GM21526 (cell line): ENCODE measurements at regions not wholly inside any gene's neighbourhood (a gene's known extent, or its start where the extent isn't known, plus 50 kb on each side); places are given as distances from the start of the nearest gene placed in this dataset.
"Not testable (repeated sequence)": the region's sequence is repeated elsewhere in the genome, so short reads cannot be mapped to it uniquely, and the experiment has no call there.

Experiments used
- ATAC-seq: cut with Tn5 transposase; IDR thresholded peaks from one replicate; pipeline ENCODE4 v1.9.1; 2021; ENCODE audit warnings: moderate library complexity; ENCODE audit not compliant: unreplicated experiment, low FRiP score

- ATAC-seq: no peak
Observed at GRCh38 chr4:141513866-141514265, 122.5 kb upstream of the IL15 start.

- ATAC-seq: no peak
Observed at GRCh38 chr4:141518222-141518621, 118.2 kb upstream of the IL15 start.

DNA sequence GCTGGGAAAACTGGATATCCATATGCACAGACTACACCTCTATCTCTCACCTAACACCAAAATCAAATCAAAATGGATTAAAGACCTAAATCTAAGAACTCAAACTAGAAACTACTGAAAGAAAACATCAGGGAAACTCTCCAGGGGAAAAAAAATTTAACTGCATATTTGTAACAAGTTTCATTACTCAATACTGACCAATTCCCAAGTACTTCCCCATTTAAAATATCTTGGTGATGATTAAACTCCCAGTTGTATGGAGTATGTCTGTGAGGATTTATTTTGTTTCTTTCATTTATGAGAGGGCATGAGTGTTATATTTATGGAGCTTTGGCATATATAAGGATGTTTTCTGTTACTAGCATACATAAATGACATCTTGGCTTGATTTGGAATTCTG, 112.3 kb upstream of the IL15 start:
- ATAC-seq: no peak

GRCh38 chr4:141524841-141525240, 111.5 kb upstream of the IL15 start:
- no peak for ATAC-seq

DNA sequence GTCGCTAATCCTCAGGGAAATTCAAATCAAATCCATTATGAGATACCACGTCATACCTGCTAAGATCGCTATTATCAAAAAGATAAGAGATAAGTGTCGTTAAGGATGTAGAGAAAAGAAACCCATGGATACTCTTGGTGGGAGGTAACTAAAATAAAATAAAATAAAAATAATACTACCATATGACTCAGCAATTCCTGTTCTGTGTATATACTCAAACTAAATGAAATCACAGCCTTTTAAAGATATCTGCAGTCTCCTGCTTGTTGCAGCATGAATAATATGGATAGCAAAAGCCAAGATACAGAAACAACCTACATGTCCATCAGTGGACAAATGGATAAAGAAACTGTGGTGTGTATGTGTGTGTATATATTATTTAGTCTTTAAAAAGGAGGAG, 105.8 kb upstream of the IL15 start:
- no peak for ATAC-seq

GRCh38 chr4:141534985-141535384, 101.4 kb upstream of the IL15 start:
- no peak for ATAC-seq

GRCh38 chr4:141538001-141538400, 98.4 kb upstream of the IL15 start:
- no peak for ATAC-seq

DNA sequence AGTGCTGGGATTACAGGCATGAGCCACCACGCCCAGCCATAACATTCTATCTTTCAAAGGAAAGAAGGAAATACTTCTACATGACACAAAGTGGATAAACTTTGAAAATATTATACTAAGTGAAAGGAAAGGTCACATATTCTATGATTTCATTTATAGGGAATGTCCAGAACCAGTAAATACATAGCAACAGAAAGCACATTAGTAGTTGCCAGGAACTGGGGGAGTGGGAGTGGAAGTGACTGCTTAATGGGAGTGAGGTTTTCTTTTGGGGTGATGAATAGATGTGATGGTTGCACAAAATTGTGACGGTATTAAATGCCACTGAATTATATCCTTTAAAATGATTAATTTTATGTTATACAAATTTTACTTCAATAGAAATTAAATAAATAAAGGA, 95.7 kb upstream of the IL15 start:
- ATAC-seq: no peak

GRCh38 chr4:141541851-141542250, 94.5 kb upstream of the IL15 start:
- ATAC-seq: no peak

DNA sequence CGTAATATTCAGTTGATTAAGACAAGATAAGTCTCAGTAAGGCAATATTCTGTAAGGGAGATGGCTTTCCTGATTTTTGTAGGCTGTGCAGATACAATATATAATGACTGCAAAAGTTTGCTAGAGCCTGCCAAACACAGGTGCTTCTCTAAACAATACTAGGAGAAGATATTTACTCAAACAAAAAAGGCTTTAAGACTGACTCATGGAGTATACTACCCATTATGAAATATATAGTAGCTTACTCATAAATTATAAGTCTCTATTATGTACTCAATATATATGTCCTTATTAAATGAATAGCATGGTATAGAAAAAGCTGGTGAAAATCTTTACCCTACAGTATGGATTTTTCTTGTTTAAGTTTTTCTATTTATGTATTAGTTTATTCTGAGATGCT, 93.2 kb upstream of the IL15 start:
- no peak for ATAC-seq

DNA sequence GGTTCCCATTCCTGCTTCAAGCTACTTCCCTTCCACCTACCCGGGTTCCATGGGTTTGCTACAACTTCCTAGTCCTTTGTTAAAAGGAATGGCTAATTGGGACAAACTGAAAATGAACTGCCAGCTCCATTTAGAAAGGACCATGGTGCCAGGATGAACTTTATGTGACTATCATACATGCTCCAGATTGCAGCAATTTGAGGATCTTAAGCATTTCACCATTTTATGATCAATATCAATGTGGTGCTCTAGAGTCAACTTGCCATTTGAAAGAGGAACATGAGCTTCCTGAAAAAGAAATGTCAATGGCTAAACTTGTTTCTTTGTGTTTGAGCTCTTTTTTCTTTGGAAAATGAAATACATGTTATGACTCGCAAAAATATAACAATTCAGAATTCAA, 92.7 kb upstream of the IL15 start:
- no peak for ATAC-seq

DNA sequence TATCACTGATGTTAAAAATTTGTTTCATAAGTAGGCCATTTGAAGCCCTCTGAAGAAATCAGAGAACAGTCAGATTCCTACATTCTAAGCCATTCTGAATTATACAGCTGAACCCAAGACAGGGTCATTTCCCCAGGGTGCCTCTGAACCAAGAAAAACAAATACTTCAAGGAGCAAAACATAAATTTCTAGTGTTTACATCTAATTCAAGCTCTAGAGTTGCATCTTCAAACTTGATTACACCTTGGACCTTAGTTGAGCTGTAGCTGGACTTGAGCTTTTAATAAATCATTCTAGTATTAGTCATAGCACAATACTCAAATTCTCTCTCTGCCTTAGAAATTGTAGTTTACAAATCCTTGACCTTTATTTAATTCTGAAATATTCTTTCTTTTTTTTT, 87.6 kb upstream of the IL15 start:
- ATAC-seq: no peak

DNA sequence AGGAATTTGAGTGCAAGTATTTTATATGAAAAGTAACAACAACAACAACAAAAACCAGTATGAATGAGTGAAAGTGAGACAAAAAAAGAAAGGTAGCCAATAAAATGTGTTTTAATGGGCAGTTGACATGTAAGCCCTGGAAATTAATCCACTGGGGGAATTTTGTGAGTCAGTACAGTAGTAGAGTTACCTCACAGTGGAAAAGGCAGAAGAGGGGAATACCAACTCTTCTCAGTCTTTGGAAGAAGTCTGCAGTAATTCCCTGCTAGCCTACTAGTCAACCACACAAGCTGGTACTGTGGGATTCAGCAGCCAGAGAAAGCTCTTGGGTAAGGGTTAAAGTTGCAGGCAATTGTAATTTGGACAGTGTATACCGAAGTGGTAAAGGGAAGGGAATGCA, 76.3 kb upstream of the IL15 start:
- no peak for ATAC-seq

GRCh38 chr4:141562649-141563048, 73.7 kb upstream of the IL15 start:
- no peak for ATAC-seq

DNA sequence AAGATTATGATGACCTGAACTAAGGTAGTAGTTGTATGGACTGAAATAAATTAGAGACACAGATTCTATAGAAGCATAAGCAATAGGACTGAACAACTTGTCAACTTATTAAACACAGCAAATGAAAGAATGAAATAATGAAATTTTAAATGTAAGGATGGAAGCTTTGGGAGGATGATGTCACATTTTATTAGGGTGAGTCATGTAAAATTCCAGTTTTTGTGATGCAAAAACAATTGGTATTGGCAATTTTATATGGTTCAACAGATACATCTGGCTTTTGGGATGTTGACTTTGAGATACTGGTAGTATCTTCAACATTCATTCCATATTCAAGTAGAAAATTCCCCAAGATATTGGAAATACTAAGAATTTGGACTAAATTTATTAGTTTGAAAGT, 72.7 kb upstream of the IL15 start:
- no peak for ATAC-seq

DNA sequence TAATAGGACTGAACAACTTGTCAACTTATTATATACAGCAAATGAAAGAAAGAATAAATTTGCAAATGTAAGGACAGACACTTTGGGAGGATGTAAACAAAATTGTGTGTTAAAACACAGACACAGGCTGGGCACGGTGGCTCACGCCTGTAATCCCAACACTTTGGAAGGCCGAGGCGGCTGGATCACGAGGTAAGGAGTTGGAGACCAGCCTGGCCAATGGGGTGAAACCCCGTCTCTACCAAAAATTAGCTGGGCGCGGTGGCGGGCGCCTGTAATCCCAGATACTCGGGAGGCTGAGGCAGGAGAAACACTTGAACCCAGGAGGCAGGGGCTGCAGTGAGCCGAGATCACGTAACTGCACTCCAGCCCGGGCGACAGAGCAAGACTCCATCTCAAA, 71.4 kb upstream of the IL15 start:
- ATAC-seq: not testable (repeated sequence)

DNA sequence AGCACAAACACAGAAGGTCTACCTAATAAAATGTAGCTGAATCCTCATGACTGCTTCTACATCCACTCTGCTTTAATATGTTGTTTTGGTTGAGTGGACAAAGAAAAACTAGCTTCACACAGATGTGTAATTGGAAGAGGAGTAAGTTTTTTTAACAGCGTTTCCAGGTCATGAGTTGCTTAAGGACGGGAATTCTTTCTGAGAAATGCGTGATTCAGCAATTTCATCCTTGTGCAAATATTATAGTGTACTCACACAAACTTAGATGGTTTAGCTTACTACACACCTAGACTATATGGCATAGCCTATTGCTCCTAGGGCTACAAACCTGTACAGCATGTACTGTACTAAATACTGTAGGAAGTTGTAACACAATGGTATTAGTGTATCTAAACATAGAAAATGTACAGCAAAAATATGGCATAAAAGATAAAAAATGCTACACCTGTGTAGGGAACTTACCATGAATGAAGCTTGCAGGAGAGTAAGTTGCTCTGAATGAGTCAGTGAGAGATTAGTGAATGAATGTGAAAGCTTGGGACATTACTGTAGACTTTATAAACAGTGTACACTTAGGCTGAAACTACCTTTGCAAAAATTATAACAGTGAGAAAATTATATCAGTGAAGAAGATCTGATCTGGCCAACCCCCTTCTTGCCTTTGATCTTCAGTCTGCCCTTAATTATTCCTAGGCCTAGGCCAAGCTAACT, 70.8 kb upstream of the IL15 start:
- no peak for ATAC-seq

DNA sequence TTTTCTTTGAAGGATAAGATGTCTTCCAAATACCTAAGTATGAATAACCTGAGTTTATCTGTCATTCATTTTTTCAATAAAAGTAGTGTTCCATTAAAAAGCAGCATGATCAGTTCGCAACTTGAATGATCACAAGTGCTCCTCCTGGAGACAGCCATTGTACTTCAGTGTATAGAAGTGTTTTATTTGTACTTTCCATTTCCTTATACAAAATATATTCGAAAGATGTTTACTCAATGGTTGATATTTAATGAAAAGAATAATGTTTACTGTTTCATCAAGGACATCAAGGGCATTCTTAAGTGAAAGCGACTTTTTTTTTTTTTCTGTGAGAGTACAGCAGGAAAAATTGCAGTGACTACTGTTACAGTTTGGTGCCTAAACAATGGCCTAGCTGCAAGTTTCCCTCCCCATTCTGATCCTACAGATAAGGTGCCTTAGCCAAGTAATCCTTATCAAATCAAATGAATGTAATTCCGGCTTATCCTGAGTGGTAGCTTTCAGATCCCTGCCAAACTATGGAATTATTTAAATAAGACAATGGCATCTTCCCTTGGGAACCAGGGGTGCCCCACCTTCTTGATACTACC, 69.0 kb upstream of the IL15 start:
- no peak for ATAC-seq

GRCh38 chr4:141569141-141569540, 67.2 kb upstream of the IL15 start:
- no peak for ATAC-seq

- ATAC-seq: no peak
Observed at GRCh38 chr4:141570290-141570689, 66.1 kb upstream of the IL15 start.

- ATAC-seq: no peak
Observed at GRCh38 chr4:141571362-141571761, 65.0 kb upstream of the IL15 start.

DNA sequence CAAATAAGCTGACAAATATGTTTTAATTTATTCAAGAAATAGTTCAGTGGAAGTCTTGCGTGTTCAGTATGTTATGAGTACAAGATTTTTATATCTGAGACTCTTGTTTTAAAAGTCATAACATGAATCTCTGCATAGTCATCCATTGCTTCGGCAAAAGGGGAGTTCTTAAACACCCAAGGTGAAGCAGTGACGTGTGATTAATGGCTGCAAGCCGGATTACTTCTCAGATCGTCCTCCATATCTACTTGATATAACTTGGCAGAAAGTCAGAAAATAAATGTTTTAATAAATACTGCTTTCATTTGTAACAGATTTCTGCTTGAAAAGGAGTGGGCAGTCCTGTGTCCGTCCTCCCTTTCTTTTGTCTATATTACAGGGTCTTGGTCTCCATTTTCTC, 64.6 kb upstream of the IL15 start:
- ATAC-seq: no peak

- ATAC-seq: no peak
Observed at GRCh38 chr4:141573678-141574077, 62.7 kb upstream of the IL15 start.
